Neuronal stem cell (in vitro differentiated cells): ENCODE measurements at regions not wholly inside any gene's neighbourhood (a gene's known extent, or its start where the extent isn't known, plus 50 kb on each side); places are given as distances from the start of the nearest gene placed in this dataset.
"Not testable (repeated sequence)": the region's sequence is repeated elsewhere in the genome, so short reads cannot be mapped to it uniquely, and the experiment has no call there.

Experiments used
- DNase-seq: peaks from one replicate; pipeline ENCODE4 v3.0.0-alpha.2; 2013; ENCODE audit warnings: low spot score
- H2AFZ ChIP-seq: one replicate; pipeline ENCODE4 v1.6.1; 2013; ENCODE audit warnings: mild to moderate bottlenecking, low read length, inconsistent platforms
- H2AK5ac ChIP-seq: 2 replicates; pipeline ENCODE4 v1.6.1; 2013; ENCODE audit warnings: low read depth, mild to moderate bottlenecking, inconsistent platforms, low read length, moderate library complexity, mixed read lengths
- H2BK120ac ChIP-seq: 2 replicates; pipeline ENCODE4 v1.6.1; 2013; ENCODE audit warnings: low read depth, mild to moderate bottlenecking, inconsistent platforms, low read length, moderate library complexity, mixed read lengths
- H2BK12ac ChIP-seq: one replicate; pipeline ENCODE4 v1.6.1; 2013; ENCODE audit warnings: low read length, inconsistent platforms
- H2BK15ac ChIP-seq: 2 replicates; pipeline ENCODE4 v1.6.1; 2013; ENCODE audit warnings: mild to moderate bottlenecking, low read length, inconsistent platforms, mixed read lengths
- H2BK5ac ChIP-seq: one replicate; pipeline ENCODE4 v1.6.1; 2013; ENCODE audit warnings: inconsistent platforms, mild to moderate bottlenecking, low read length, moderate library complexity
- H3K14ac ChIP-seq: one replicate; pipeline ENCODE4 v1.6.1; 2013; ENCODE audit warnings: low read length, inconsistent platforms
- H3K18ac ChIP-seq: 2 replicates; pipeline ENCODE4 v1.6.1; 2013; ENCODE audit warnings: low read length, inconsistent platforms
- H3K23ac ChIP-seq: 2 replicates; pipeline ENCODE4 v1.6.1; 2013; ENCODE audit warnings: low read depth, mild to moderate bottlenecking, mixed read lengths, low read length, inconsistent platforms; ENCODE audit not compliant: poor library complexity
- H3K27ac ChIP-seq: replicated peaks from 3 replicates; pipeline ENCODE4 v1.5.1; 2013; ENCODE audit warnings: low read length, inconsistent platforms
- H3K27me3 ChIP-seq, 3 experiments: 2 replicates each; pipeline ENCODE4 v1.6.1; 2013; ENCODE audit warnings: low read length in 3 of 3, mild to moderate bottlenecking in 2 of 3, inconsistent platforms in 1 of 3, low read depth in 1 of 3, mixed read lengths in 1 of 3, moderate library complexity in 1 of 3; ENCODE audit not compliant: control insufficient read depth in 3 of 3, insufficient read depth in 3 of 3
- H3K36me3 ChIP-seq, 2 donors: replicated peaks in 1 of 2; 2 replicates each; pipeline ENCODE4 v1.6.1; 2013; ENCODE audit warnings: low read length in 2 of 2; ENCODE audit not compliant: control insufficient read depth in 2 of 2, insufficient read depth in 2 of 2
- H3K4ac ChIP-seq: 2 replicates; pipeline ENCODE4 v1.6.1; 2013; ENCODE audit warnings: inconsistent platforms, mild to moderate bottlenecking, low read length, moderate library complexity
- H3K4me1 ChIP-seq, 2 donors: 1 replicate in 1 of 2; 2 replicates in 1 of 2; pipeline ENCODE4 v1.6.1; 2013; ENCODE audit warnings: low read length in 2 of 2, low read depth in 1 of 2; ENCODE audit not compliant: control insufficient read depth in 2 of 2, insufficient read depth in 1 of 2
- H3K4me2 ChIP-seq: one replicate; pipeline ENCODE4 v1.6.1; 2013; ENCODE audit warnings: mild to moderate bottlenecking, low read length, inconsistent platforms; ENCODE audit not compliant: insufficient read depth, poor library complexity, severe bottlenecking
- H3K4me3 ChIP-seq, 2 donors: 2 replicates each; pipeline ENCODE4 v1.5.1; 2013; ENCODE audit warnings: low read length in 2 of 2, mild to moderate bottlenecking in 2 of 2, inconsistent platforms in 1 of 2, moderate library complexity in 1 of 2
- H3K79me1 ChIP-seq: one replicate; pipeline ENCODE4 v1.6.1; 2013; ENCODE audit warnings: low read depth, mild to moderate bottlenecking, inconsistent platforms, low read length, moderate library complexity
- H3K9ac ChIP-seq: one replicate; pipeline ENCODE4 v1.6.1; 2013; ENCODE audit warnings: mild to moderate bottlenecking, low read depth, low read length, inconsistent platforms; ENCODE audit not compliant: poor library complexity
- H3K9me3 ChIP-seq, 2 donors: replicated peaks in 1 of 2; 2 replicates each; pipeline versions ENCODE3 to v1.6.1; 2013; ENCODE audit warnings: low read length in 2 of 2, mild to moderate bottlenecking in 2 of 2, inconsistent platforms in 1 of 2, low read depth in 1 of 2, mixed read lengths in 1 of 2, moderate library complexity in 1 of 2; ENCODE audit not compliant: control insufficient read depth in 2 of 2, insufficient read depth in 1 of 2
- H4K8ac ChIP-seq: one replicate; pipeline ENCODE4 v1.6.1; 2013; ENCODE audit warnings: low read depth, mild to moderate bottlenecking, inconsistent platforms, low read length, moderate library complexity
- H4K91ac ChIP-seq: one replicate; pipeline ENCODE4 v1.6.1; 2013; ENCODE audit warnings: low read length, low read depth, mild to moderate bottlenecking, inconsistent platforms; ENCODE audit not compliant: poor library complexity
- WGBS, 2 donors: extraction: QIAGEN DNeasy Blood & Tissue Kit; methylation state at CpG; one replicate each; pipeline ENCODE4 v1.1.7; 2013; ENCODE audit warnings: missing lambda C conversion rate in 2 of 2, mixed read lengths in 1 of 2; ENCODE audit not compliant: insufficient read length in 2 of 2, insufficient replicate concordance in 1 of 2; ENCODE audit errors: extremely low coverage in 2 of 2; 5-methylcytosine and 5-hydroxymethylcytosine counted together

GRCh38 chr13:74731731-74732130, 597.5 kb upstream of the KLF12 start:
- H3K4me1 ChIP-seq, result peaks cover 4 to 23% of the 10 kb centered on the region in 2 donors
- H3K79me1 ChIP-seq, result no peaks in the 10 kb centered on the region
- no CpG with 5 or more reads among the region's 5 CpGs for WGBS, 2 donors
- no peak for DNase-seq
- no peak overlapping the region for H2AK5ac ChIP-seq
- H3K4ac ChIP-seq, result no peak overlapping the region
- H3K4me2 ChIP-seq, result no peak overlapping the region
- no peak overlapping the region for H3K14ac ChIP-seq
- no peak overlapping the region for H4K91ac ChIP-seq
- no peak overlapping the region for H3K9ac ChIP-seq
- no peak overlapping the region for H2BK5ac ChIP-seq
- H4K8ac ChIP-seq, result no peak overlapping the region
- no peak overlapping the region for H2BK12ac ChIP-seq
- H3K18ac ChIP-seq, result no peak overlapping the region
- H3K36me3 ChIP-seq, result no peaks in the 10 kb centered on the region
- no peak overlapping the region for H3K4me3 ChIP-seq
- H3K23ac ChIP-seq, result no peak overlapping the region
- H2BK120ac ChIP-seq, result no peak overlapping the region
- H3K27me3 ChIP-seq, result no peaks in the 10 kb centered on the region
- peaks cover 0 to 21% of the 10 kb centered on the region in 2 donors for H3K9me3 ChIP-seq
- no peak overlapping the region for H3K27ac ChIP-seq
- H2BK15ac ChIP-seq, result no peak overlapping the region
- no peak overlapping the region for H2AFZ ChIP-seq

GRCh38 chr13:74730556-74731331, 596.5 kb upstream of the KLF12 start:
- Histone ChIP-seq H3K27ac (no peak overlapping the region), H3K36me3 (no peaks in the 10 kb centered on the region), H3K27me3 (no peaks in the 10 kb centered on the region), H2BK5ac (no peak overlapping the region), H3K14ac (no peak overlapping the region), H4K91ac (no peak overlapping the region), H2BK15ac (no peak overlapping the region), H3K9me3 (peaks cover 0 to 21% of the 10 kb centered on the region in 2 donors), H3K9ac (no peak overlapping the region), H4K8ac (no peak overlapping the region), H2BK120ac (no peak overlapping the region), H3K79me1 (no peaks in the 10 kb centered on the region), H2AK5ac (no peak overlapping the region), H3K4me3 (no peak overlapping the region), H3K4ac (no peak overlapping the region), H3K4me2 (no peak overlapping the region), H3K23ac (no peak overlapping the region), H3K18ac (no peak overlapping the region), H2BK12ac (no peak overlapping the region), H3K4me1 (peaks cover 2 to 13% of the 10 kb centered on the region in 2 donors), H2AFZ (no peak overlapping the region)
- DNase-seq, result no peak
- WGBS, 2 donors, result no CpG with 5 or more reads among the region's 9 CpGs

GRCh38 chr13:74726206-74726605, 592.0 kb upstream of the KLF12 start:
- no CpG with 5 or more reads among the region's 1 CpG for WGBS, 2 donors
- no peak overlapping the region for H3K27ac ChIP-seq

GRCh38 chr13:74718232-74718842, 584.1 kb upstream of the KLF12 start:
- DNase-seq, H3K4ac ChIP-seq, H2AFZ ChIP-seq, H3K18ac ChIP-seq, H3K79me1 ChIP-seq, H3K4me2 ChIP-seq, H2BK12ac ChIP-seq, H3K4me1 ChIP-seq, H2BK120ac ChIP-seq, H4K8ac ChIP-seq, H3K9ac ChIP-seq, H2BK5ac ChIP-seq, H3K14ac ChIP-seq, H2BK15ac ChIP-seq, H3K23ac ChIP-seq, H4K91ac ChIP-seq, H3K27me3 ChIP-seq, H2AK5ac ChIP-seq, H3K36me3 ChIP-seq, H3K27ac ChIP-seq, H3K4me3 ChIP-seq: not testable (repeated sequence)
- WGBS, 2 donors, result no CpG with 5 or more reads among the region's 31 CpGs
- peaks cover 4 to 23% of the 10 kb centered on the region in 2 donors for H3K9me3 ChIP-seq

More at GRCh38 chr13:74726206-74726605, 592.0 kb upstream of the KLF12 start:
- no peak overlapping the region for H2BK12ac ChIP-seq
- H3K4me3 ChIP-seq, result no peak overlapping the region
- H3K9me3 ChIP-seq, result peaks cover 0 to 7% of the 10 kb centered on the region in 2 donors
- H3K36me3 ChIP-seq, result no peaks in the 10 kb centered on the region
- H3K14ac ChIP-seq, result no peak overlapping the region
- H3K23ac ChIP-seq, result no peak overlapping the region
- H3K27me3 ChIP-seq, result no peaks in the 10 kb centered on the region
- no peaks in the 10 kb centered on the region for H3K79me1 ChIP-seq
- peaks cover 2% of the 10 kb centered on the region in 2 donors for H3K4me1 ChIP-seq
- H2AFZ ChIP-seq, result no peak overlapping the region
- no peak overlapping the region for H2BK120ac ChIP-seq
- no peak overlapping the region for H2BK5ac ChIP-seq
- no peak overlapping the region for H3K4me2 ChIP-seq
- no peak overlapping the region for H4K8ac ChIP-seq
- no peak overlapping the region for H3K9ac ChIP-seq
- H3K18ac ChIP-seq, result no peak overlapping the region
- H2BK15ac ChIP-seq, result no peak overlapping the region
- DNase-seq, result no peak
- no peak overlapping the region for H3K4ac ChIP-seq
- no peak overlapping the region for H4K91ac ChIP-seq
- no peak overlapping the region for H2AK5ac ChIP-seq
